ENCODE measurements at regions not wholly inside any gene's neighbourhood (a gene's known extent, or its start where the extent isn't known, plus 50 kb on each side); places are given as distances from the start of the nearest gene placed in this dataset.

DNA sequence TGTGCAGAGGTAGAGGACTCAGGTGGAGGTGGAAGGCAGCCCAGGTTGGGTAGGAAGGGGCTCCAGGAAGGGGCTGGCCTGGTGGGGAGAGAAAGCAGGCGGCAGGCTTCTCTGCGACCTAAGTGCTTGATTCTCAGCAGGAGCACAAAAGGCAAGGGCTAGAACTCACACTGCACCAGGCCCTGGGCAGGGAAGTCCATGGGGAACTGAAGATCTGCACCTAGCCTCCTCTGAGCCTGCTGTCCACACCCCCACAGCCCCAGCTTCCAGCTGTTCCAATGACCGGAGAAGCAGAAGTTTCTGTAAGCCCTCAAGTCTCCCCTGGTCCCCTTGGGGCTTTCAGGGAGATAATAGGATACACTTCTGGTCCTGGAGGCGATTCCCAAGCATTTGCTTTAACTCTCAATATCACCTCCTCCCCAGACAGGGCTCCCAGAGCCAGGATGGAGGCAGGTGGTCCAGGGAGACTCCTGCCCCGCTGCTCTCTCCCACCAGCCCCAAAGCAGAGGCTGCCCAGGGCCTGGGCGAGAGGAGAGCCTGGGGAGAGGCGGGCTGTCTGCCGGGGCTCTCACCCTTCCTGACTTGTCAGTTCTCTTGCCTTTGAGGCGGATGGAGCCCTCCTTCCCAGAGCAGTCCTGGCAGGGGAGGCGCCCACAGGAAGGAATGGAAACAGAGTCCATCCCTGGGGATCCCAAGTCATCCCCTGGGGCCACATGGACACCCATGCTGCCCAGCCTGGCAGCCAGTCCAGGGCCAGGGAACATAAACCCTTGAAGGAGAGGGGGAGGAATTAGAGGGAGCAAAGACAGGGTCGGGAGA, 126.0 kb downstream of the RBFOX3 start:
- no peak for DNase-seq (ENCODE audit: low spot score in 2 of 2, unreplicated experiment in 2 of 2)
- Mint-ChIP-seq H3K4me1 (peaks cover 11% of the 10 kb centered on the region), H3K36me3 (no peaks in the 10 kb centered on the region), H3K9me3 (no peaks in the 10 kb centered on the region), H3K27me3 (ENCODE audit: low read depth) (peaks cover 81% of the 10 kb centered on the region), H3K27ac (no peak overlapping the region), H3K4me3 (no peak overlapping the region)
- TF ChIP-seq, protein P1, sequence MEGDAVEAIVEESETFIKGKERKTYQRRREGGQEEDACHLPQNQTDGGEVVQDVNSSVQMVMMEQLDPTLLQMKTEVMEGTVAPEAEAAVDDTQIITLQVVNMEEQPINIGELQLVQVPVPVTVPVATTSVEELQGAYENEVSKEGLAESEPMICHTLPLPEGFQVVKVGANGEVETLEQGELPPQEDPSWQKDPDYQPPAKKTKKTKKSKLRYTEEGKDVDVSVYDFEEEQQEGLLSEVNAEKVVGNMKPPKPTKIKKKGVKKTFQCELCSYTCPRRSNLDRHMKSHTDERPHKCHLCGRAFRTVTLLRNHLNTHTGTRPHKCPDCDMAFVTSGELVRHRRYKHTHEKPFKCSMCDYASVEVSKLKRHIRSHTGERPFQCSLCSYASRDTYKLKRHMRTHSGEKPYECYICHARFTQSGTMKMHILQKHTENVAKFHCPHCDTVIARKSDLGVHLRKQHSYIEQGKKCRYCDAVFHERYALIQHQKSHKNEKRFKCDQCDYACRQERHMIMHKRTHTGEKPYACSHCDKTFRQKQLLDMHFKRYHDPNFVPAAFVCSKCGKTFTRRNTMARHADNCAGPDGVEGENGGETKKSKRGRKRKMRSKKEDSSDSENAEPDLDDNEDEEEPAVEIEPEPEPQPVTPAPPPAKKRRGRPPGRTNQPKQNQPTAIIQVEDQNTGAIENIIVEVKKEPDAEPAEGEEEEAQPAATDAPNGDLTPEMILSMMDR (IDR thresholded peaks at IDR 0.05; ENCODE audit: unreplicated experiment): no peak

DNA sequence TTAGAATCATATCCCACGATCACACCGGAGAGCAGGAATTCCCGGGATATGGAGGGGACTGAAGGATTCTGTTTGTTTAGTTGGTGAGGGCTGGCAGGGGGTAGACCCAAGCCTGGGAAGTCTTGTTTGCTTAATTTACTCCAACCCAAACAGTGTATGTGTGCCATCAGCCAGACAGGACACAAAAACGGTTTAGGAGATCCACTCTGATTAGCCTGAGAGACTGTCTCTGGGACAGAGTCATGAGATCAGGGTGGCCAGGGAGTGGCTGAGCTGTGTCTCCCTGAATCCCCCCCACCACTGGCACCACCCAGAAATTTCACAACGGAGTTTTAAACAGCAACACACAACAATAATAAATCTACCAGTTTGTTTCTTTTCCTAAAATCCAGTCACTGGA, 127.0 kb downstream of the RBFOX3 start:
- H3K4me3 Mint-ChIP-seq: no peak overlapping the region
- H3K36me3 Mint-ChIP-seq: no peaks in the 10 kb centered on the region
- no peaks in the 10 kb centered on the region for H3K9me3 Mint-ChIP-seq
- peaks cover 82% of the 10 kb centered on the region for H3K27me3 Mint-ChIP-seq (ENCODE audit: low read depth)
- no peak overlapping the region for H3K27ac Mint-ChIP-seq
- TF ChIP-seq, protein P1 (IDR thresholded peaks at IDR 0.05; ENCODE audit: unreplicated experiment): no peak
- H3K4me1 Mint-ChIP-seq: peaks cover 11% of the 10 kb centered on the region
- DNase-seq (ENCODE audit: low spot score in 2 of 2, unreplicated experiment in 2 of 2): no peak

DNA sequence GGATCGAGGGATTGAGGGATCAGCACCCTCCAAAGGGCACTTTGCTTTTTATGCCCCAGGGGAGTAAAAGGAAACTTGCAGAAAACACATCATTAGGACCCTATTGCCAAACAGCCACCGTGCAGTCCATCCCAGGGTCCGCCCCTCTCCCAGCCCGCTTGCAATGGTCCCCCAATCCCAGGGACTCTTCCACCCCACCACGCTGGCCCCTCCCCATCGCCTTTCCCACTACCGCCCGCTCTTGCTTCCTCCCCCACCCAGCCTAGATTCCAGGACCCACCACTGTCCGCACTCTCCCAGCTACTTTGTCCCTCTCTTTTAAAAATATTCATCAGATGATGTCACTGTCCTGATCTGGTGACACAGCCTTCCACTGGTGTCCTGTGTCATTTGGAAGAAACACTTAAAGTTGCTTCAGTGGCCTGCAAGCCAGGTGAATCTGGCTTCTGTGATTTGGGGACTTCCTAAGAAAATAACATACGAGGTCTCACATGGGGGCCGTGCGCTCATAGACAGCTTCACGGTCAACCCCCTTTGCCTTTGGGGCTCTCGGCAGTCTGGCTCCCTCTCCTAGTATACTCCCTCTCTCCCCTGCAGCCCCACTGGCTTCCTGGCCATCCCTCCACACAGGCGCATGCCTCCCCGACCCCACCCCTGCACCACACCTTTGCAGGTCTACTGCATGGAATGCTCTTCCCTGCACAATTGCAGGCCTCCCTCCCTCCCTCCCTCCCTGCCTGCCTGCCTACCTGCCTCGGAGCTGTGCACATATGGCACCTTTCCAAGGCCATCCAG, 127.9 kb downstream of the RBFOX3 start:
- no peaks in the 10 kb centered on the region for H3K36me3 Mint-ChIP-seq
- DNase-seq (ENCODE audit: low spot score in 2 of 2, unreplicated experiment in 2 of 2): no peak
- TF ChIP-seq, protein P1 (IDR thresholded peaks at IDR 0.05; ENCODE audit: unreplicated experiment): no peak
- no peaks in the 10 kb centered on the region for H3K9me3 Mint-ChIP-seq
- peaks cover 87% of the 10 kb centered on the region for H3K27me3 Mint-ChIP-seq (ENCODE audit: low read depth)
- H3K4me1 Mint-ChIP-seq: peaks cover 16% of the 10 kb centered on the region
- no peak overlapping the region for H3K4me3 Mint-ChIP-seq
- no peak overlapping the region for H3K27ac Mint-ChIP-seq

DNA sequence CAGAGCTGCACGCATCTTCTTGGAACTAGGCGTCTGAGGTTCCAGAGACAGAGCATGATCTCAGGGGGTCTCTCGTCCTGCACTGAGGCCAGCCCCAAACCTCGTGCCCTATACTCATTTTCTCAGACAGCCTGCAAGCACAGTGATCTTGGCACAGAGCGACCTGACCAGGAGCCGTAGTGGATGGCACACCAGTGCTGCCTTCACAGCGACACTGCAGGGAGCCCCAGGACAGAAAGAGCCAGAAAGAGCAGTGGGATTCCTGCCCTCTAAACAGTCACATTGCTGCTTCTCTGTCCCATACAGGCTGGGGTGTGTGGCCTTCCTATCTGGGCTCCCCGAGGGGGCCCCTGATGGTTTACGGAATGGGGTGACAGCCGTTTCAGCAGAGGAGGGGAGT, 131.0 kb downstream of the RBFOX3 start:
- H3K4me1 Mint-ChIP-seq: peaks cover 22% of the 10 kb centered on the region
- no peak overlapping the region for H3K27ac Mint-ChIP-seq

DNA sequence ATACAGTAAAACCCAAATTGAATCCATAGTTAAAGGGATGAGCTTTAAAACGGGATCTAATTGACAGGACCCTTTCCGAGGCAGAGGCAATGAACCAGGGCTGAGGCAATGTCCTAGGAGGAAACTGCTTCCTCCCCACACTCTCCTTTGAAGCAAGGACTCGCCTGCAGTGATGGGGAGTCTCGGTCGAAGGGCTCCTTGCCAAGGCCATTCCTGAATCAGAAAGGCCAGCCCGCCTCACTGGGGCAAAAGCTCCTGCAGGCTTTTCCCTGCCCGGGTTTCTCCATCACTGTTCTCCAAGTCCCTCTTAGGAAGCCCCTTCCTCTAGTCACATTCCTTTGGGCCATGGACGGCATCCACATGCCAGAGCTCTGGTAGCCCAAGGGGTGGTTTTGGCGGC, 132.0 kb downstream of the RBFOX3 start:
- Mint-ChIP-seq H3K9me3 (no peaks in the 10 kb centered on the region), H3K4me1 (peaks cover 24% of the 10 kb centered on the region), H3K27me3 (ENCODE audit: low read depth) (peaks cover 90% of the 10 kb centered on the region), H3K27ac (no peak overlapping the region), H3K4me3 (no peak overlapping the region), H3K36me3 (no peaks in the 10 kb centered on the region)
- TF ChIP-seq, protein P1 (IDR thresholded peaks at IDR 0.05; ENCODE audit: unreplicated experiment): no peak
- DNase-seq (ENCODE audit: low spot score in 2 of 2, unreplicated experiment in 2 of 2): no peak

More for the DNA sequence above, 131.0 kb downstream of the RBFOX3 start:
- DNase-seq (ENCODE audit: low spot score in 2 of 2, unreplicated experiment in 2 of 2): no peak
- H3K4me3 Mint-ChIP-seq: no peak overlapping the region
- TF ChIP-seq, protein P1 (IDR thresholded peaks at IDR 0.05; ENCODE audit: unreplicated experiment): no peak
- H3K9me3 Mint-ChIP-seq: no peaks in the 10 kb centered on the region
- H3K27me3 Mint-ChIP-seq (ENCODE audit: low read depth): peaks cover 89% of the 10 kb centered on the region
- no peaks in the 10 kb centered on the region for H3K36me3 Mint-ChIP-seq
